ENCODE measurements at regions not wholly inside any gene's neighbourhood (a gene's known extent, or its start where the extent isn't known, plus 50 kb on each side); places are given as distances from the start of the nearest gene placed in this dataset.

DNA sequence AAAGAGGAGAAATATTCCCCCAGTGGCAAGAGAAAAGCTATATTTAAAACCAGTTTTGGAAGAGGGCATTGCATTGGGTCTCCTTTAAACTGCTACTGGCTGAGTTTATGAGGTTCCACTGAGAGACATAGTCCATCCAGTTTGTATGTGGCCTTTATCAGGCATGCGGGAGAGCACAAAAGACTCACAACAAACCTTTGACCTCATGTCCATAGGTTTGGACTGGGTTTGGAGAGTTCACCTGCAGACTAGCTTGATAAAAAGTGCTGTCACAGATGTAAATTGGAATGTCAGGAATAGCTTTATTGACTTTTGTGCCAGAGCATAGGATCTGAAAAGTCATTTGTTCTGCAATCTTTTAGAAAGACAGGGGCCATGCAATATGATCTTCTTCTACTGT lies 131.0 kb upstream of the NRIP1 start:
- Mint-ChIP-seq H3K4me1 (peaks cover 0 to 7% of the 10 kb centered on the region in 2 experiments; a peak in 2 of 4 replicates), H3K9me3 (peaks cover 0 to 3% of the 10 kb centered on the region in 2 experiments; a peak in 1 of 5 replicates), H3K4me3 (no peak overlapping the region), H3K27ac (no peak overlapping the region), H3K36me3 (ENCODE audit: insufficient read depth in 1 of 3, low read depth in 3 of 3) (no peaks in the 10 kb centered on the region), H3K27me3 (ENCODE audit: low read depth) (no peaks in the 10 kb centered on the region)
- Histone ChIP-seq H3K14ac (ENCODE audit: insufficient read depth, low read length) (no peak overlapping the region), H3K27me3 (ENCODE audit: insufficient read depth, low read length) (no peaks in the 10 kb centered on the region), H2BK12ac (ENCODE audit: insufficient read length, low read depth, low read length) (no peak overlapping the region), H4K8ac (replicated peaks; ENCODE audit: insufficient read length, low read depth, low read length) (no peak overlapping the region), H3T11ph (ENCODE audit: low read length) (no peak overlapping the region), H3K23me2 (ENCODE audit: insufficient read length, low read depth, low read length, poor library complexity, severe bottlenecking) (no peaks in the 10 kb centered on the region), H3K4me1 (ENCODE audit: insufficient read depth, low read length) (no peaks in the 10 kb centered on the region), H4K91ac (ENCODE audit: insufficient read length, low read depth, low read length) (no peak overlapping the region), H3K23ac (ENCODE audit: insufficient read length, low read depth, low read length) (no peak overlapping the region), H2AK5ac (ENCODE audit: insufficient read length, low read length) (no peak overlapping the region), H2BK5ac (ENCODE audit: insufficient read length, low read length) (no peak overlapping the region), H3K9me3 (ENCODE audit: control insufficient read depth, low read depth, low read length) (no peaks in the 10 kb centered on the region), H3K4ac (ENCODE audit: low read depth, low read length) (no peak overlapping the region), H3K9ac (ENCODE audit: extremely low read depth, insufficient read length, low read length) (no peak overlapping the region), H4K20me1 (ENCODE audit: control insufficient read depth, insufficient read depth, insufficient read length) (no peaks in the 10 kb centered on the region), H4K5ac (ENCODE audit: insufficient read length, low read depth, low read length) (no peak overlapping the region), H3K79me2 (ENCODE audit: insufficient read depth, low read length) (no peaks in the 10 kb centered on the region), H2BK120ac (ENCODE audit: low read depth, low read length, poor library complexity, severe bottlenecking) (no peak overlapping the region), H3K27ac (ENCODE audit: insufficient read length, low read depth, low read length) (no peak overlapping the region), H3K79me1 (ENCODE audit: insufficient read depth, low read depth, low read length, poor library complexity, severe bottlenecking) (no peaks in the 10 kb centered on the region), H3K56ac (ENCODE audit: insufficient read length, low read depth, low read length) (no peak overlapping the region), H2AFZ (ENCODE audit: low read length) (no peak overlapping the region), H2BK20ac (ENCODE audit: low read depth, low read length, poor library complexity, severe bottlenecking) (no peak overlapping the region), H3K18ac (ENCODE audit: insufficient read length, low read depth, low read length) (no peak overlapping the region), H3K4me2 (ENCODE audit: insufficient read depth, insufficient read length, low read length) (no peak overlapping the region), H2BK15ac (ENCODE audit: low read depth, low read length) (no peak overlapping the region)
- no peak for DNase-seq
- TF ChIP-seq, protein P1, sequence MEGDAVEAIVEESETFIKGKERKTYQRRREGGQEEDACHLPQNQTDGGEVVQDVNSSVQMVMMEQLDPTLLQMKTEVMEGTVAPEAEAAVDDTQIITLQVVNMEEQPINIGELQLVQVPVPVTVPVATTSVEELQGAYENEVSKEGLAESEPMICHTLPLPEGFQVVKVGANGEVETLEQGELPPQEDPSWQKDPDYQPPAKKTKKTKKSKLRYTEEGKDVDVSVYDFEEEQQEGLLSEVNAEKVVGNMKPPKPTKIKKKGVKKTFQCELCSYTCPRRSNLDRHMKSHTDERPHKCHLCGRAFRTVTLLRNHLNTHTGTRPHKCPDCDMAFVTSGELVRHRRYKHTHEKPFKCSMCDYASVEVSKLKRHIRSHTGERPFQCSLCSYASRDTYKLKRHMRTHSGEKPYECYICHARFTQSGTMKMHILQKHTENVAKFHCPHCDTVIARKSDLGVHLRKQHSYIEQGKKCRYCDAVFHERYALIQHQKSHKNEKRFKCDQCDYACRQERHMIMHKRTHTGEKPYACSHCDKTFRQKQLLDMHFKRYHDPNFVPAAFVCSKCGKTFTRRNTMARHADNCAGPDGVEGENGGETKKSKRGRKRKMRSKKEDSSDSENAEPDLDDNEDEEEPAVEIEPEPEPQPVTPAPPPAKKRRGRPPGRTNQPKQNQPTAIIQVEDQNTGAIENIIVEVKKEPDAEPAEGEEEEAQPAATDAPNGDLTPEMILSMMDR (conservative IDR thresholded peaks at IDR 0.05) = no peak
- no CpG with 5 or more reads among the region's 1 CpG for WGBS (ENCODE audit: extremely low coverage, insufficient read length, low lambda C conversion rate)
